HFF-Myc (cell line): ENCODE measurements at regions not wholly inside any gene's neighbourhood (a gene's known extent, or its start where the extent isn't known, plus 50 kb on each side); places are given as distances from the start of the nearest gene placed in this dataset.

Source experiments
- DNase-seq: peaks from one replicate; pipeline ENCODE4 v3.0.0-alpha.2; 2011; ENCODE audit warnings: low read depth; ENCODE audit errors: extremely low read depth
- H3K4me3 ChIP-seq: replicated peaks from 2 replicates; pipeline ENCODE4 v1.5.1; 2011; ENCODE audit warnings: low read depth, mild to moderate bottlenecking, control low read depth, low read length
- TF ChIP-seq, protein P1 (sequence below): IDR thresholded peaks from 2 replicates; pipeline ENCODE4 v1.5.1; 2012; ENCODE audit warnings: mild to moderate bottlenecking, low read depth, low read length, control low read depth; ENCODE audit errors: missing control alignments

DNA sequence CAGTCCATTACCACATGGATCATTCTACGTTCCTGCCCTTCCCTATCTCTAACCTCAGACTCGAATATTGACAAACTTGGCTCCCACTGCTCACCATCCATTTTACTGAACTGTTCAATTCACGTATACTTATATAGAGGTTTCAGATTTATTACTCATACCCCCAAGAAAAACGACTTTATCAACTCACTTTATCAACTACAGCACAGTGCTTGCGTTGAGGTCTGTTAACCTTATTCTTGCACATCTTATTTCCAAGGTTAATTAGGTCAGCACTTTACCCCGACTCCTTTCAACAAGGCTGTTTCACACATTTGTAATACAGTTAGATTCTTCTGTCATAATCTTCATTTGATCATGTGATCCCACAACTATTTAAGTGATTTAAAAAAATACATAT lies 162.3 kb upstream of the AHR start:
- no peak for DNase-seq
- TF ChIP-seq, protein P1, sequence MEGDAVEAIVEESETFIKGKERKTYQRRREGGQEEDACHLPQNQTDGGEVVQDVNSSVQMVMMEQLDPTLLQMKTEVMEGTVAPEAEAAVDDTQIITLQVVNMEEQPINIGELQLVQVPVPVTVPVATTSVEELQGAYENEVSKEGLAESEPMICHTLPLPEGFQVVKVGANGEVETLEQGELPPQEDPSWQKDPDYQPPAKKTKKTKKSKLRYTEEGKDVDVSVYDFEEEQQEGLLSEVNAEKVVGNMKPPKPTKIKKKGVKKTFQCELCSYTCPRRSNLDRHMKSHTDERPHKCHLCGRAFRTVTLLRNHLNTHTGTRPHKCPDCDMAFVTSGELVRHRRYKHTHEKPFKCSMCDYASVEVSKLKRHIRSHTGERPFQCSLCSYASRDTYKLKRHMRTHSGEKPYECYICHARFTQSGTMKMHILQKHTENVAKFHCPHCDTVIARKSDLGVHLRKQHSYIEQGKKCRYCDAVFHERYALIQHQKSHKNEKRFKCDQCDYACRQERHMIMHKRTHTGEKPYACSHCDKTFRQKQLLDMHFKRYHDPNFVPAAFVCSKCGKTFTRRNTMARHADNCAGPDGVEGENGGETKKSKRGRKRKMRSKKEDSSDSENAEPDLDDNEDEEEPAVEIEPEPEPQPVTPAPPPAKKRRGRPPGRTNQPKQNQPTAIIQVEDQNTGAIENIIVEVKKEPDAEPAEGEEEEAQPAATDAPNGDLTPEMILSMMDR: no peak
- H3K4me3 ChIP-seq: no peak overlapping the region

GRCh38 chr7:17139081-17139480 lies 159.4 kb upstream of the AHR start:
- DNase-seq: no peak
- TF ChIP-seq, protein P1: no peak
- H3K4me3 ChIP-seq: no peak overlapping the region

DNA sequence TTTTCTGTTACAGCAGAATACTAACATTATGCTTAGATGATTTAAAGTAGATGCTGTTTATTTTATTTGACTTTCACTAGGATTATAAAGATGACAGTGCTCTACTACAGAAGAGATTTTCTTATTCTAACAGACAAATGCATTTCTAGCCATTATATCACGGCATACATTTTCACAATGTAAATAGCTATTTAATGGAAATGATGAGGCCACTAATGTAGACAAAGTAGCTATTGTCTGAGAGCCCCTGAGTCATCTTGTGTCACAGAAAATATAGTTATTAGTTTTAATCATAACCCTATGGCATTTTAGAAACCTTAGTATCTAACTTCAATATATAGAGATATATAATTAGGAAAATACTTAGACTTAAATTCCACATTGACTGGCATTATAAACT lies 158.0 kb upstream of the AHR start:
- TF ChIP-seq, protein P1: no peak

DNA sequence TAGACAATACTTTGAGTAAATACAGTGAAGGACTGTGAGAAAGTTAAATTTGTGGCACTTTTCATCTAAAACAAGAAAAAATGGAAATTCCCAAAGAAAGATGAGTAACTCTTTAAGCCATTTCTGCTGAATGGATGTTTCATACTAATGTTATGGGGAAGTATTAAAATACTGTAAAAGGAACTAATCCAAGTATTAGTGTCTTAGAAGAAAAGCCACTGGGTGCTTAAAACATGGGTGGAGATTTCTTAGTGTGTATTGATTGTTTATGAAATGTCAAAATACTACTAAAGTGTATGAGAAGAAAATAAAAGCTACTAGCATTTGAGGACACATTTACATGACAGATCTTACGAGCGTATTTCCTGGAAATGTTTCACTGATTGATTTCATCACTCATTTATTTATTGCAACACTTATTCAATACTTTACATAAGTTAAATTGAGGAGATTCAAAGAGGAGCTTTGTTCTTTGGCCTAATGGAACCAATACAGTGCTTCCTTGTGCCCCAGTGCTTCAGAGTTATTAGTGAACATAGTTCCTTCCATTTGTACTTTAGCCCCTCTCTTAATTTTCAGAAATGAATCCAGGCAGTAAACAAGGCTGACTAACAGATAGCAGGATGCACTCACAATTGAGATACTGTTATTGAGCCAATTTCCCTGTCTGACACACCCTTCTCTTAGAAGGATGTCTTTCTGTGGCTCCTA lies 155.5 kb upstream of the AHR start:
- TF ChIP-seq, protein P1: no peak
- no peak for DNase-seq
- H3K4me3 ChIP-seq: no peak overlapping the region

More for the DNA sequence above, 158.0 kb upstream of the AHR start:
- no peak overlapping the region for H3K4me3 ChIP-seq
- no peak for DNase-seq

- H3K4me3 ChIP-seq: no peak overlapping the region
- TF ChIP-seq, protein P1: no peak
- no peak for DNase-seq
Observed at GRCh38 chr7:17144322-17144721, 154.1 kb upstream of the AHR start.

DNA sequence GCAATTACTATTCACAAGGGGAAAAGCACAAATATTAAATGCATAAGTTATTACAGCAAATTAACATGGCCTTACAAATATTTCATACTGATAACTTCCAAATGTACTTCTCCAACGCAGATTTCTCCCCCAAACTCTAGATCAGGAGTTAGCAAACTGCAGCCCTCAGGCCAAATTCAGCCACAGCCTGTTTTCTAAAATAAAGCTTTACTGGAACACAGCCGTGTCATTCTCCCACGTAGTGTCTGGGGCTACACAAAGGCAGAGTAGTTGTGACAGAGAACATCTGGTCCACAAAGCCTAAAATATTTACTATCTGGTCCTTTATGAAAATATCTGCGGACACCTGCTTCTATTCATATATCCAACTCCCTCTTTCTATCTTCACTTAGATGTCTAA lies 151.8 kb upstream of the AHR start:
- TF ChIP-seq, protein P1: no peak
- no peak for DNase-seq

DNA sequence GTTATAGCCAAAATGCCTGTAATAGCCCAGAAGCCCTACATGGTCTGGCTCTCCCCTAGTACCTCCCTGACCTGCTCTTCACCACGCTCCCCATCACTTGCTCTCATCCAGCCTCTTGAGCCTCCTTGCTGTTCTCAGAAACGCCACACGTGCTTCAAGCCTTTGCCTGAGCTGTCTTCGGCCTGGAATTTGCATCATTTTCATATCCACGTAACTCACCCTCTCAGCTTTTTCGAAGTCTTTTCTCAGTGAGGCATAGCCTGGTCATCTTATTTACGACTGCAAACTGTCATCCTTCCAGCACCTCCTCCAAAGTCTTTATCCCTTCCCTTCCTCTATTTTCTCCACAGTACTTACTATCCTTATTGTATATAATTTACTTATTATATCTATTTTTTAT lies 151.0 kb upstream of the AHR start:
- DNase-seq: no peak
- TF ChIP-seq, protein P1: no peak
- H3K4me3 ChIP-seq: no peak overlapping the region

More for the DNA sequence above, 151.8 kb upstream of the AHR start:
- no peak overlapping the region for H3K4me3 ChIP-seq
